ENCODE measurements at regions not wholly inside any gene's neighbourhood (a gene's known extent, or its start where the extent isn't known, plus 50 kb on each side); places are given as distances from the start of the nearest gene placed in this dataset.

- no peaks in the 10 kb centered on the region for H3K4me1 ChIP-seq (ENCODE audit: control insufficient read depth in 5 of 5, insufficient read depth in 5 of 5, low read length in 5 of 5)
- no peaks in the 10 kb centered on the region for H3K36me3 ChIP-seq (ENCODE audit: control insufficient read depth in 4 of 4, insufficient read depth in 4 of 4, low read length in 4 of 4)
- H3K27me3 ChIP-seq (ENCODE audit: control insufficient read depth in 3 of 3, insufficient read depth in 3 of 3, low read length in 2 of 3), result no peaks in the 10 kb centered on the region
- WGBS, 2 donors, result 73 to 89% methylated on average over 6 of the region's 6 CpGs
- ATAC-seq (ENCODE audit: insufficient read depth, low FRiP score), result no peak
- H3K9me3 ChIP-seq (ENCODE audit: control insufficient read depth in 4 of 4, insufficient read depth in 3 of 4, low read length in 3 of 4), result no peaks in the 10 kb centered on the region
- no peak overlapping the region for H3K27ac ChIP-seq (ENCODE audit: low read depth in 1 of 2, low read length in 1 of 2)
- DNase-seq, result no peak
- no peak overlapping the region for H3K4me3 ChIP-seq
- TF ChIP-seq CTCF (IDR thresholded peaks at IDR 0.05; ENCODE audit: control extremely low read depth, extremely low read depth), result no peak
- no peak overlapping the region for H3K9ac ChIP-seq (ENCODE audit: insufficient read depth in 1 of 2, low read length in 2 of 2)
Observed at GRCh38 chr2:83282043-83282795, 1176.9 kb downstream of the SUCLG1 start.

GRCh38 chr2:83280391-83280790 is 1178.7 kb downstream of the SUCLG1 start:
- H3K4me1 ChIP-seq (ENCODE audit: control insufficient read depth in 5 of 5, insufficient read depth in 5 of 5, low read length in 5 of 5), result no peaks in the 10 kb centered on the region
- no peaks in the 10 kb centered on the region for H3K27me3 ChIP-seq (ENCODE audit: control insufficient read depth in 3 of 3, insufficient read depth in 3 of 3, low read length in 2 of 3)
- no peak overlapping the region for H3K9ac ChIP-seq (ENCODE audit: insufficient read depth in 1 of 2, low read length in 2 of 2)
- no peaks in the 10 kb centered on the region for H3K9me3 ChIP-seq (ENCODE audit: control insufficient read depth in 4 of 4, insufficient read depth in 3 of 4, low read length in 3 of 4)
- no peak overlapping the region for H3K4me3 ChIP-seq
- ATAC-seq (ENCODE audit: insufficient read depth, low FRiP score) (no peak), DNase-seq (no peak)
- H3K36me3 ChIP-seq (ENCODE audit: control insufficient read depth in 4 of 4, insufficient read depth in 4 of 4, low read length in 4 of 4), result no peaks in the 10 kb centered on the region
- no peak for TF ChIP-seq CTCF (IDR thresholded peaks at IDR 0.05; ENCODE audit: control extremely low read depth, extremely low read depth)
- 92 to 94% methylated on average over 1 of the region's 1 CpG for WGBS, 2 donors
- H3K27ac ChIP-seq (ENCODE audit: low read depth in 1 of 2, low read length in 1 of 2), result no peak overlapping the region

GRCh38 chr2:83273322-83273721 is 1185.8 kb downstream of the SUCLG1 start:
- H3K27me3 ChIP-seq (ENCODE audit: control insufficient read depth in 3 of 3, insufficient read depth in 3 of 3, low read length in 2 of 3), result no peaks in the 10 kb centered on the region
- no peak for TF ChIP-seq CTCF (IDR thresholded peaks at IDR 0.05; ENCODE audit: control extremely low read depth, extremely low read depth)

More at GRCh38 chr2:83273322-83273721, 1185.8 kb downstream of the SUCLG1 start:
- no peaks in the 10 kb centered on the region for H3K36me3 ChIP-seq (ENCODE audit: control insufficient read depth in 4 of 4, insufficient read depth in 4 of 4, low read length in 4 of 4)
- no peak overlapping the region for H3K27ac ChIP-seq (ENCODE audit: low read depth in 1 of 2, low read length in 1 of 2)
- DNase-seq (no peak), ATAC-seq (ENCODE audit: insufficient read depth, low FRiP score) (no peak)
- H3K4me1 ChIP-seq (ENCODE audit: control insufficient read depth in 5 of 5, insufficient read depth in 5 of 5, low read length in 5 of 5), result no peaks in the 10 kb centered on the region
- no peaks in the 10 kb centered on the region for H3K9me3 ChIP-seq (ENCODE audit: control insufficient read depth in 4 of 4, insufficient read depth in 3 of 4, low read length in 3 of 4)
- H3K4me3 ChIP-seq, result no peak overlapping the region
- no peak overlapping the region for H3K9ac ChIP-seq (ENCODE audit: insufficient read depth in 1 of 2, low read length in 2 of 2)
